ENCODE measurements at regions not wholly inside any gene's neighbourhood (a gene's known extent, or its start where the extent isn't known, plus 50 kb on each side); places are given as distances from the start of the nearest gene placed in this dataset.

GRCh38 chr2:228871012-228871411 lies 400.1 kb downstream of the PID1 start:
- Histone ChIP-seq H3K4me3 (ENCODE audit: low read length) (no peak overlapping the region), H3K27me3 (ENCODE audit: control insufficient read depth in 1 of 2, insufficient read depth in 2 of 2, low read length in 2 of 2) (no peaks in the 10 kb centered on the region), H3K9me3 (ENCODE audit: control insufficient read depth in 1 of 2, insufficient read depth in 1 of 2, low read length in 2 of 2) (peaks cover 0 to 15% of the 10 kb centered on the region in 2 experiments), H3K27ac (ENCODE audit: low read depth in 1 of 2, low read length in 2 of 2) (no peak overlapping the region), H3K36me3 (ENCODE audit: insufficient read depth, low read length) (no peaks in the 10 kb centered on the region), H3K4me1 (ENCODE audit: insufficient read depth, low read length) (no peaks in the 10 kb centered on the region)
- DNase-seq (no peak), ATAC-seq (ENCODE audit: poor library complexity) (no peak)
- H3K4me3 Mint-ChIP-seq: no peak overlapping the region
- POLR2A ChIA-PET: no interaction called here
- peaks cover 7% of the 10 kb centered on the region for H3K9me3 Mint-ChIP-seq
- H3K36me3 Mint-ChIP-seq (ENCODE audit: low read depth): no peaks in the 10 kb centered on the region
- H3K27ac Mint-ChIP-seq: no peak overlapping the region
- intact Hi-C loops (cut with DNase I, micrococcal nuclease): no loop called here
- no peak for TF ChIP-seq CTCF (IDR thresholded peaks at IDR 0.05)
- no peaks in the 10 kb centered on the region for H3K27me3 Mint-ChIP-seq
- CTCF ChIA-PET: no interaction called here
- H3K4me1 Mint-ChIP-seq (ENCODE audit: low read depth): no peaks in the 10 kb centered on the region

- Histone ChIP-seq H3K36me3 (ENCODE audit: insufficient read depth, low read length) (no peaks in the 10 kb centered on the region), H3K27me3 (ENCODE audit: control insufficient read depth in 1 of 2, insufficient read depth in 2 of 2, low read length in 2 of 2) (no peaks in the 10 kb centered on the region), H3K9me3 (ENCODE audit: control insufficient read depth in 1 of 2, insufficient read depth in 1 of 2, low read length in 2 of 2) (peaks cover 0 to 19% of the 10 kb centered on the region in 2 experiments), H3K4me1 (ENCODE audit: insufficient read depth, low read length) (no peaks in the 10 kb centered on the region), H3K27ac (ENCODE audit: low read depth in 1 of 2, low read length in 2 of 2) (no peak overlapping the region), H3K4me3 (ENCODE audit: low read length) (no peak overlapping the region)
- Mint-ChIP-seq H3K27me3 (no peaks in the 10 kb centered on the region), H3K27ac (no peak overlapping the region), H3K4me3 (no peak overlapping the region), H3K9me3 (peaks cover 11% of the 10 kb centered on the region), H3K4me1 (ENCODE audit: low read depth) (no peaks in the 10 kb centered on the region), H3K36me3 (ENCODE audit: low read depth) (no peaks in the 10 kb centered on the region)
- intact Hi-C loops (cut with DNase I, micrococcal nuclease): no loop called here
- ATAC-seq (ENCODE audit: poor library complexity): no peak
- CTCF ChIA-PET: no interaction called here
- no peak for DNase-seq
- no peak for TF ChIP-seq CTCF (IDR thresholded peaks at IDR 0.05)
- POLR2A ChIA-PET: no interaction called here
Measured at GRCh38 chr2:228869636-228870264, 401.3 kb downstream of the PID1 start.

- H3K4me3 Mint-ChIP-seq: no peak overlapping the region
- H3K4me1 ChIP-seq (ENCODE audit: insufficient read depth, low read length): no peaks in the 10 kb centered on the region
- H3K27ac ChIP-seq (ENCODE audit: low read depth in 1 of 2, low read length in 2 of 2): no peak overlapping the region
- no peaks in the 10 kb centered on the region for H3K27me3 Mint-ChIP-seq
- H3K9me3 ChIP-seq (ENCODE audit: control insufficient read depth in 1 of 2, insufficient read depth in 1 of 2, low read length in 2 of 2): peaks cover 0 to 15% of the 10 kb centered on the region in 2 experiments
- ATAC-seq (ENCODE audit: poor library complexity) (no peak), DNase-seq (no peak)
- intact Hi-C loops (cut with DNase I, micrococcal nuclease): no loop called here
- peaks cover 10% of the 10 kb centered on the region for H3K9me3 Mint-ChIP-seq
- no peaks in the 10 kb centered on the region for H3K27me3 ChIP-seq (ENCODE audit: control insufficient read depth in 1 of 2, insufficient read depth in 2 of 2, low read length in 2 of 2)
- H3K36me3 Mint-ChIP-seq (ENCODE audit: low read depth): no peaks in the 10 kb centered on the region
- no peaks in the 10 kb centered on the region for H3K4me1 Mint-ChIP-seq (ENCODE audit: low read depth)
- H3K4me3 ChIP-seq (ENCODE audit: low read length): no peak overlapping the region
- TF ChIP-seq CTCF (IDR thresholded peaks at IDR 0.05): no peak
- H3K36me3 ChIP-seq (ENCODE audit: insufficient read depth, low read length): no peaks in the 10 kb centered on the region
- CTCF ChIA-PET: no interaction called here
- H3K27ac Mint-ChIP-seq: no peak overlapping the region
- POLR2A ChIA-PET: no interaction called here
Measured at GRCh38 chr2:228867406-228867805, 403.7 kb downstream of the PID1 start.

Measured in CD4-positive, alpha-beta T cell (primary cell).